Ascending aorta (tissue), 2 donors: ENCODE measurements at regions not wholly inside any gene's neighbourhood (a gene's known extent, or its start where the extent isn't known, plus 50 kb on each side); places are given as distances from the start of the nearest gene placed in this dataset.
"Not testable (repeated sequence)": the region's sequence is repeated elsewhere in the genome, so short reads cannot be mapped to it uniquely, and the experiment has no call there.

ENCODE experiments used
- DNase-seq, 2 donors: peaks; one replicate each; pipeline ENCODE4 v3.0.0-alpha.2; 2019; ENCODE audit warnings: low spot score in 2 of 2
- H3K27ac ChIP-seq, 2 donors: fragments of 200-600 bp; sonication (generic); one replicate each; pipeline ENCODE4 v1.5.1; 2016 to 2017; ENCODE audit warnings: mild to moderate bottlenecking in 1 of 2
- H3K27me3 ChIP-seq: fragments of 200-600 bp; sonication (generic); one replicate; pipeline ENCODE4 v1.5.1; 2017
- H3K36me3 ChIP-seq, 2 donors: fragments of 200-600 bp; sonication (generic); one replicate each; pipeline ENCODE4 v1.5.1; 2016
- H3K4me1 ChIP-seq, 2 donors: fragments of 200-600 bp; sonication (generic); one replicate each; pipeline ENCODE4 v1.5.1; 2016 to 2017; ENCODE audit warnings: mild to moderate bottlenecking in 1 of 2
- H3K4me3 ChIP-seq, 2 donors: fragments of 200-600 bp; sonication (generic); one replicate each; pipeline ENCODE4 v1.5.1; 2016 to 2017; ENCODE audit warnings: mild to moderate bottlenecking in 1 of 2
- H3K9me3 ChIP-seq, 2 donors: fragments of 200-600 bp; sonication (generic); one replicate each; pipeline ENCODE4 v1.5.1; 2016
- intact Hi-C: fragments of 100-400 bp; cut with DNase I; formaldehyde crosslinking; loops from one replicate; pipeline ENCODE4 v1.15.1; 2023
- TF ChIP-seq, protein P1 (sequence below), 3 experiments: fragments of 200-600 bp in 2 of 3; fragments of 450-650 bp in 1 of 3; sonication (generic) in 2 of 3; IDR thresholded peaks; one replicate each; pipeline ENCODE4 v1.5.1; 2016 to 2019; ENCODE audit warnings: antibody characterized with exemption in 3 of 3, mild to moderate bottlenecking in 1 of 3, moderate library complexity in 1 of 3

DNA sequence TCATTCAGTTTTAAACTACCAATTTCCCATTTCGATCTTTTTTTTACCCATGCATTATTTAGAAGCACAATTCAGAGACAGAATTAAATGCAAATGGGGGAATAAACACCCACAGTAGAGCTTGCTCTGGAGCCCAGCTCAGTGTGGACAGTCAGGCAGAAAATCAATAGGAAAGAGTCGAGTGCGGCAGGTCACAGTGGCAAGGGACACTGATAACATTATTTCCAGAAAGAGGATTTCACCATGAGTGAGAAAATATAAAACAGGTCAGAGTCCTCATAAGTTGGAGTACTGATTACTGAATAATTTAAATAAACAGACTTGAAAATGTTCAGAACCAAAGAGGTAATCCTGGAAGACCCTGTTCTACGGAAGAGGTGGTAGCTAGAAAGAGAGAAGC is 532.5 kb downstream of the CCSER2 start:
- H3K4me3 ChIP-seq = no peak overlapping the region
- TF ChIP-seq, protein P1, sequence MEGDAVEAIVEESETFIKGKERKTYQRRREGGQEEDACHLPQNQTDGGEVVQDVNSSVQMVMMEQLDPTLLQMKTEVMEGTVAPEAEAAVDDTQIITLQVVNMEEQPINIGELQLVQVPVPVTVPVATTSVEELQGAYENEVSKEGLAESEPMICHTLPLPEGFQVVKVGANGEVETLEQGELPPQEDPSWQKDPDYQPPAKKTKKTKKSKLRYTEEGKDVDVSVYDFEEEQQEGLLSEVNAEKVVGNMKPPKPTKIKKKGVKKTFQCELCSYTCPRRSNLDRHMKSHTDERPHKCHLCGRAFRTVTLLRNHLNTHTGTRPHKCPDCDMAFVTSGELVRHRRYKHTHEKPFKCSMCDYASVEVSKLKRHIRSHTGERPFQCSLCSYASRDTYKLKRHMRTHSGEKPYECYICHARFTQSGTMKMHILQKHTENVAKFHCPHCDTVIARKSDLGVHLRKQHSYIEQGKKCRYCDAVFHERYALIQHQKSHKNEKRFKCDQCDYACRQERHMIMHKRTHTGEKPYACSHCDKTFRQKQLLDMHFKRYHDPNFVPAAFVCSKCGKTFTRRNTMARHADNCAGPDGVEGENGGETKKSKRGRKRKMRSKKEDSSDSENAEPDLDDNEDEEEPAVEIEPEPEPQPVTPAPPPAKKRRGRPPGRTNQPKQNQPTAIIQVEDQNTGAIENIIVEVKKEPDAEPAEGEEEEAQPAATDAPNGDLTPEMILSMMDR (IDR thresholded peaks at IDR 0.05) = no peak
- no peak overlapping the region for H3K27ac ChIP-seq
- H3K27me3 ChIP-seq = no peaks in the 10 kb centered on the region
- H3K9me3 ChIP-seq = no peaks in the 10 kb centered on the region
- intact Hi-C loops = no loop called here
- no peaks in the 10 kb centered on the region for H3K4me1 ChIP-seq
- DNase-seq = no peak
- H3K36me3 ChIP-seq = no peaks in the 10 kb centered on the region

DNA sequence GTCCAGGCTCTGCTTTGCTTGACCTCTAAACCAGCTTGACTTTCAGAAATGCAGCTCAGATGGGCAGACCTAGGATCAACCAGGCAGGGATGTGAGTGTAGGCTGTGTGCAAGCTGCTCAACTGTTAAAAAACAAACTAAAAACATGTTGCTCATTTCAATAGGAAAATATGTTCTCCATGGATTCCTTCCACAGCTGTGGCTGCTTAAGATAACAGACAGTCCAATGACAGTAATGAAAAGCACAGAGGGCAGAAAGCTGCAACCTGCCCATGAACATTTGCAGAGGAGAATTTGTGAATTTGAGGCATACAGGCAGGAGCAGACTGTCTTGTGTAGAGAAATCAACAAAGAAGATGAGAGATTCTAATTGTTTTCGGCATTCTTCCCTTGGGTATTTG is 534.2 kb downstream of the CCSER2 start:
- TF ChIP-seq, protein P1 (IDR thresholded peaks at IDR 0.05) = no peak
- no peaks in the 10 kb centered on the region for H3K36me3 ChIP-seq
- intact Hi-C loops = no loop called here
- H3K9me3 ChIP-seq = no peaks in the 10 kb centered on the region
- no peak for DNase-seq
- H3K4me3 ChIP-seq = no peak overlapping the region
- no peak overlapping the region for H3K27ac ChIP-seq
- H3K27me3 ChIP-seq = no peaks in the 10 kb centered on the region
- no peaks in the 10 kb centered on the region for H3K4me1 ChIP-seq

DNA sequence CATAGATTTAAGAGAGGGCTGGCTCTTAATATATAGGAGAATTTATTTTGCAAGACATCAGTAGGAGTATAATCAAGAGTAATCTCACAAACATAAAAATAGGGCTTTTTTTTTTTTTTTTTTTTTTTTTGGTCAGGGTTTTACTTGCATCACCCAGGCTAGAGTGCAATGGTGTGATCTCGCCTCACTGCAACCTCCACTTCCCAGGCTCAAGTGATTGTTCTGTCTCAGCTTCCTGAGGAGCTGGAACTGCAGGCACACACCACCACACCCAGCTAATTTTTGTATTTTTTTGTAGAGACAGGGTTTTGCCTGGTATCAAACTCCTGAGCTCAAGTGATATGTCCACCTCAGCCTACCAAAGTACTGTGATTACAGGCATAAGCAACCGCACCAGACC is 535.3 kb downstream of the CCSER2 start:
- no peak overlapping the region for H3K4me3 ChIP-seq
- H3K9me3 ChIP-seq = no peaks in the 10 kb centered on the region
- no peaks in the 10 kb centered on the region for H3K27me3 ChIP-seq
- no peaks in the 10 kb centered on the region for H3K36me3 ChIP-seq
- intact Hi-C loops = no loop called here
- no peaks in the 10 kb centered on the region for H3K4me1 ChIP-seq
- TF ChIP-seq, protein P1 (IDR thresholded peaks at IDR 0.05) = no peak
- H3K27ac ChIP-seq = no peak overlapping the region
- DNase-seq = no peak

DNA sequence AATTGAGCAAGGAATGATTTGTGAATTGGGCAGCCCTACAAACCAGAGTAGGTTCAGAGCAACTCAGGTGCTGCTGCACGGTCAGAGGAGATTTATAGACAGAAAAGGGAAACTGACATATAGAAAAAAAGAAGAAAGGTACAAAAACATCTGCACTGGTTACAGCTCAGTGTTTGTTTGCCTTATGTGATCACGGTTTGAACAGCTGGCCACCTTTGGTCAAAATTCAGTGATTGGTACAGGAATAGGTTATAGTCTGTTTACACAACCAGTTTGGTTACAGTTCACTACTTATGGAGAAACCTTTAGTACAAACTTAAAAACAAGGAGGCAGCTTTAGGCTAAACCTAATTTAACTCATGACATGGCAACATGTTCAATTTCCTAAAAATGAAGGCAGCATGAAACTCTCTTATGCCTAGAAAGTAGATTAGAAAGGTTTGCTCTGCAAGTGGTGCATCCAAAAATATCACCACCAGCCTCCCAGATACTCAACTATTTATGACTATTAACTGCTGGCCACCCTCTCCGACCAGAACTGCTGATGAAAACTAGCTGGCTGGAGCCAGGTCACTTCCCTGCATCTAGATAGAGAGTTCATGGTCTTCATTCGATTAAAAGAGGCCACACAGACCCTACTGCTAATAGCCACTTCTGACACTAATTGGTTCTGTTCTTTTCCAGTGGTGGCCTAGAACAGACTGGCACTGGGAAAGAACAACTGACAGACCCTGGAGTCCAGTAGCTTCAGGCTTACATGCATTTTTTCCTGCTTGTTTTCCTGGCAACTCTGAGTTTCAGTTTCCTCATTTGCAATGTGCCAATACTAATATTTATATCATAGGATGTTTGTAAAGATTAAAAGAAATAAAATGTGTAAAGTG is 548.0 kb downstream of the CCSER2 start:
- H3K27me3 ChIP-seq = no peaks in the 10 kb centered on the region
- no peaks in the 10 kb centered on the region for H3K9me3 ChIP-seq
- no peak overlapping the region for H3K4me3 ChIP-seq
- H3K4me1 ChIP-seq = no peaks in the 10 kb centered on the region
- H3K36me3 ChIP-seq = no peaks in the 10 kb centered on the region
- intact Hi-C loops = no loop called here
- TF ChIP-seq, protein P1 (IDR thresholded peaks at IDR 0.05) = no peak
- no peak overlapping the region for H3K27ac ChIP-seq
- no peak for DNase-seq

DNA sequence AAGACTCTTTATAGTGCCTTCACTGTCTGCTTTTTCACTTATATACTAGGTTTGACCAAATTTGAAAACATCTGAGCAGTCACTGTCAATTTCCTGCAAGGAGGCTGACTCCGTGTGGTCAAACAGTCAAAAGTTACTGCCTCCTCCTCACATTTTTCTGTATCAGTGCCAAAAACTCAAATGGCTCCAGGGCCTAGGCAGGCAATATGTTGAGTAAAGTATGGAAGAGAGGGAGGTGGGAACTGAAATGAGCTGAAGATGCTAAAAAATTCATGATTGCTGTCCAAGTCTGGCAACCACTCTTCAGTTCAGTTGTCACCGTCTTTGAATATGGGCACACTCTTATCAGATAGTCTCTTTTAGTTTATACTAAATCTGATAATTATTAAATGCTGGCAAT is 551.6 kb downstream of the CCSER2 start:
- no peaks in the 10 kb centered on the region for H3K36me3 ChIP-seq
- intact Hi-C loops = no loop called here
- TF ChIP-seq, protein P1 (IDR thresholded peaks at IDR 0.05) = no peak
- no peaks in the 10 kb centered on the region for H3K9me3 ChIP-seq
- DNase-seq = no peak
- no peak overlapping the region for H3K4me3 ChIP-seq
- no peak overlapping the region for H3K27ac ChIP-seq
- H3K27me3 ChIP-seq = no peaks in the 10 kb centered on the region
- no peaks in the 10 kb centered on the region for H3K4me1 ChIP-seq

DNA sequence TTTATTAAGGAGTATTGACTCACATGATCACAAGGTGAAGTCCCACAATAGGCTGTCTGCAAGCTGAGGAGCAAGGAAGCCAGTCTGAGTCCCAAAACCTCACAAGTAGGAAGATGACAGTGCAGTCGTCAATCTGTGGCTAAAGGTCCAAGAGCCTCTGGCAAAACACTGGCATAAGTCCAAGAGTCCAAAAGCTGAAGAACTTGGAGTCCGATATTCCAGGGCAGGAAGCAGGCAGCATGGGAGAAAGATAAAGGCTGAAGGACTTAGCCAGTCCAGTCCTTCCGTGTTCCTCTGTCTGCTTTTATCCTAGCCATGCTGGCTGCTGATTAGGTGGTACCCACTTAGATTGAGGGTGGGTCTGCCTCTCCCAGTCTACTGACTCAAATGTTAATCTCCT is 553.3 kb downstream of the CCSER2 start:
- H3K27ac ChIP-seq, DNase-seq, H3K27me3 ChIP-seq, H3K4me1 ChIP-seq, H3K9me3 ChIP-seq, intact Hi-C loops, H3K4me3 ChIP-seq, H3K36me3 ChIP-seq: not testable (repeated sequence)
